Type B pancreatic cell (in vitro differentiated cells): ENCODE measurements at regions not wholly inside any gene's neighbourhood (a gene's known extent, or its start where the extent isn't known, plus 50 kb on each side); places are given as distances from the start of the nearest gene placed in this dataset.

Experiments used
- DNase-seq: peaks from one replicate; pipeline ENCODE4 v3.0.0; 2021; ENCODE audit warnings: mixed read lengths; ENCODE audit not compliant: unreplicated experiment; ENCODE audit errors: extremely low spot score
- H3K27ac Mint-ChIP-seq: 2 replicates; pipeline ENCODE4 v1.8.0; 2021; ENCODE audit warnings: mild to moderate bottlenecking, mixed read lengths
- H3K27me3 Mint-ChIP-seq: 2 replicates; pipeline ENCODE4 v1.8.0; 2021; ENCODE audit warnings: mixed read lengths
- H3K36me3 Mint-ChIP-seq: 2 replicates; pipeline ENCODE4 v1.8.0; 2021; ENCODE audit warnings: mixed read lengths
- H3K4me1 Mint-ChIP-seq: one replicate; pipeline ENCODE4 v1.8.0; 2021; ENCODE audit warnings: mixed read lengths; ENCODE audit not compliant: unreplicated experiment
- H3K4me3 Mint-ChIP-seq: 2 replicates; pipeline ENCODE4 v1.8.0; 2021; ENCODE audit warnings: mild to moderate bottlenecking, mixed read lengths
- H3K9me3 Mint-ChIP-seq: 2 replicates; pipeline ENCODE4 v1.8.0; 2021; ENCODE audit warnings: mixed read lengths
- TF ChIP-seq, protein P1 (sequence below): fragments of 200-600 bp; sonication (generic); conservative IDR thresholded peaks from 2 replicates; pipeline ENCODE4 v1.5.0; 2021; ENCODE audit warnings: antibody characterized with exemption, mild to moderate bottlenecking

GRCh38 chr4:95674521-95674981, 125.8 kb upstream of the UNC5C start:
- Mint-ChIP-seq H3K4me3 (no peak overlapping the region), H3K36me3 (no peaks in the 10 kb centered on the region), H3K4me1 (peaks cover 30% of the 10 kb centered on the region), H3K9me3 (peaks cover 20% of the 10 kb centered on the region), H3K27ac (no peak overlapping the region), H3K27me3 (no peaks in the 10 kb centered on the region)
- DNase-seq, result no peak
- TF ChIP-seq, protein P1, sequence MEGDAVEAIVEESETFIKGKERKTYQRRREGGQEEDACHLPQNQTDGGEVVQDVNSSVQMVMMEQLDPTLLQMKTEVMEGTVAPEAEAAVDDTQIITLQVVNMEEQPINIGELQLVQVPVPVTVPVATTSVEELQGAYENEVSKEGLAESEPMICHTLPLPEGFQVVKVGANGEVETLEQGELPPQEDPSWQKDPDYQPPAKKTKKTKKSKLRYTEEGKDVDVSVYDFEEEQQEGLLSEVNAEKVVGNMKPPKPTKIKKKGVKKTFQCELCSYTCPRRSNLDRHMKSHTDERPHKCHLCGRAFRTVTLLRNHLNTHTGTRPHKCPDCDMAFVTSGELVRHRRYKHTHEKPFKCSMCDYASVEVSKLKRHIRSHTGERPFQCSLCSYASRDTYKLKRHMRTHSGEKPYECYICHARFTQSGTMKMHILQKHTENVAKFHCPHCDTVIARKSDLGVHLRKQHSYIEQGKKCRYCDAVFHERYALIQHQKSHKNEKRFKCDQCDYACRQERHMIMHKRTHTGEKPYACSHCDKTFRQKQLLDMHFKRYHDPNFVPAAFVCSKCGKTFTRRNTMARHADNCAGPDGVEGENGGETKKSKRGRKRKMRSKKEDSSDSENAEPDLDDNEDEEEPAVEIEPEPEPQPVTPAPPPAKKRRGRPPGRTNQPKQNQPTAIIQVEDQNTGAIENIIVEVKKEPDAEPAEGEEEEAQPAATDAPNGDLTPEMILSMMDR, result no peak

GRCh38 chr4:95672811-95673210, 124.0 kb upstream of the UNC5C start:
- Mint-ChIP-seq H3K4me1 (peaks cover 30% of the 10 kb centered on the region), H3K36me3 (no peaks in the 10 kb centered on the region), H3K4me3 (no peak overlapping the region), H3K27me3 (no peaks in the 10 kb centered on the region), H3K27ac (no peak overlapping the region), H3K9me3 (peaks cover 7% of the 10 kb centered on the region)
- DNase-seq, result no peak
- TF ChIP-seq, protein P1, result no peak

DNA sequence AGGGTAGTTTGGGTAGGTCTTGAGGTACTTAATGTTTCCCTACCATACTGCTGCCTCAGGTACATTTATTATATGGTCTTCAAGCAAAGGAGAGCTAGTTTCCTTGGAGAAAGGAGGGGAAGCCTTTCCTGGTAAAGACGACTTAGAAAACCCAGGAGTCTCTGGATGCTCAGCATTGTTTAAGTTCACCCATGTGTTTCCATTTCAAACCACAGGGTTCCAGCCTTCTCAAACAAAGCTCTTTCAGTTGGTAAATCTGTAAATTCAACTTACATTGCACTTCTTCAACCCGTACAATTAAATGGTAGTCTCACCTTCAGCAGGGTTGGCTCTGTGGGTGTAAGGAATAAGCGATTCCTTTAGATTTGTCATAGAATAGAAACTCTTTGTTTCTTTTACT, 111.9 kb upstream of the UNC5C start:
- no peaks in the 10 kb centered on the region for H3K27me3 Mint-ChIP-seq
- no peaks in the 10 kb centered on the region for H3K4me1 Mint-ChIP-seq
- H3K4me3 Mint-ChIP-seq, result no peak overlapping the region
- DNase-seq, result no peak
- TF ChIP-seq, protein P1, result no peak
- no peak overlapping the region for H3K27ac Mint-ChIP-seq
- H3K36me3 Mint-ChIP-seq, result no peaks in the 10 kb centered on the region
- peaks cover 2% of the 10 kb centered on the region for H3K9me3 Mint-ChIP-seq

DNA sequence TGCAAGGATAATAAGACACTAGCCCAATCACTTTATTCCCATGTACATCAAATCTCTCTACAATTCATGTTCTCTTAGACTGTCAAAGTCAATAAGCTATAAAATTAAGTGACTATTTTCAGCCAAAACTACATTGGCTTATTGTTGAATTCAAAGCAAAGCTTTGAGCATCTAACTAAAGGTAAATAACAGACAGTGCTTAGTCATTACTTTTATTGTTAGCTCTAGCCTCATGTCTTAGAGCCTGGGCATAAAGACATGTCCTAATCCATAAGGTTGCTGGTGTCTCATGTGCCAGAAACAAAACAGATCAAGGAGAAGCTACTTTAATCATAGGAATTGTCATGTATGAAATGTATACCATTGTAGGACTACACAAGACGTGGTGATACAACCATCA, 103.1 kb upstream of the UNC5C start:
- DNase-seq, result no peak
- no peaks in the 10 kb centered on the region for H3K4me1 Mint-ChIP-seq
- H3K27ac Mint-ChIP-seq, result no peak overlapping the region
- no peak overlapping the region for H3K4me3 Mint-ChIP-seq
- H3K9me3 Mint-ChIP-seq, result peaks cover 12% of the 10 kb centered on the region
- H3K36me3 Mint-ChIP-seq, result no peaks in the 10 kb centered on the region
- H3K27me3 Mint-ChIP-seq, result no peaks in the 10 kb centered on the region
- TF ChIP-seq, protein P1, result no peak

GRCh38 chr4:95644417-95644816, 95.6 kb upstream of the UNC5C start:
- no peaks in the 10 kb centered on the region for H3K27me3 Mint-ChIP-seq
- no peaks in the 10 kb centered on the region for H3K36me3 Mint-ChIP-seq
- no peak for DNase-seq
- H3K4me1 Mint-ChIP-seq, result peaks cover 7% of the 10 kb centered on the region
- H3K4me3 Mint-ChIP-seq, result no peak overlapping the region
- H3K9me3 Mint-ChIP-seq, result peaks cover 6% of the 10 kb centered on the region
- TF ChIP-seq, protein P1, result no peak
- no peak overlapping the region for H3K27ac Mint-ChIP-seq

DNA sequence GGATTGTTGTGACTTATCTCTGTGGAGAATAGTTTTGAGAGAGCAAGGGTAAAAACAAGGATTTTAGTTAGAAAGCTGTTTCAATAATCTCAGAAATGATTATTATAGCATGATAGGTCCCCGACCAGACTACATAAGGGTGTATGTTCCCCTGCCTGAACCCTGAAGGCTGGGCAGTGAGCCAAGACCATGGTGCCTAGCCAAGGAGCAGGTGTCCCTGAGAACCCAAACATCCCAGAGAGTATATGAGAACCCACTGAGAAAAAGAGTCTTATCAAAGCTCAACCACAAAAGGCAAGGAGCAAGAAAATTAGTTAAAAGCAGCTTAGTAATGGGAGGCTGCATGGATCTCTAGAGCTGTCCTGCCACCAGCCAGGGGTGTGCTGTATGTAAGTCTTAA, 94.9 kb upstream of the UNC5C start:
- peaks cover 6% of the 10 kb centered on the region for H3K9me3 Mint-ChIP-seq
- TF ChIP-seq, protein P1, result no peak
- no peaks in the 10 kb centered on the region for H3K36me3 Mint-ChIP-seq
- H3K4me1 Mint-ChIP-seq, result peaks cover 14% of the 10 kb centered on the region
- H3K27me3 Mint-ChIP-seq, result no peaks in the 10 kb centered on the region
- no peak for DNase-seq
- H3K27ac Mint-ChIP-seq, result no peak overlapping the region
- no peak overlapping the region for H3K4me3 Mint-ChIP-seq
